ENCODE measurements at regions not wholly inside any gene's neighbourhood (a gene's known extent, or its start where the extent isn't known, plus 50 kb on each side); places are given as distances from the start of the nearest gene placed in this dataset.
A peak's percentile ranks its signal among the peaks of the same experiment; 100 is the strongest.

- H3K9me2 ChIP-seq (ENCODE audit: insufficient read depth), result no peaks in the 10 kb centered on the region
- peaks cover 8% of the 10 kb centered on the region; the same call in 1 of the 2 replicates for H3K4me1 ChIP-seq (ENCODE audit: insufficient read depth)
- Mint-ChIP-seq H3K36me3 (ENCODE audit: low read depth) (0 out of 3 replicates have a peak, but pooled peaks cover 2% of the 10 kb centered on the region), H3K9me3 (no peaks in the 10 kb centered on the region; the same call in 2 of the 3 replicates), H3K27me3 (ENCODE audit: insufficient read depth, low read depth, poor library complexity) (peaks cover 31% of the 10 kb centered on the region), H3K4me3 (peak overlapping the region; percentile 61), H3K4me1 (peaks cover 51% of the 10 kb centered on the region), H3K27ac (no peak overlapping the region)
- no peaks in the 10 kb centered on the region for H3K36me3 ChIP-seq (ENCODE audit: insufficient read depth)
- DNase-seq (ENCODE audit: low spot score) (peak; percentile 61), ATAC-seq (peak; percentile 20)
- peak overlapping the region; percentile 71; the same call in 1 of the 2 replicates for H3K4me2 ChIP-seq
- no peak for TF ChIP-seq STAT1 (IDR thresholded peaks at IDR 0.05; ENCODE audit: unreplicated experiment)
- peak in 1 of 2 experiments; percentile 25; a peak in 2 of 4 replicates for TF ChIP-seq CTCF (conservative IDR thresholded peaks at IDR 0.05; ENCODE audit: low read depth in 2 of 2)
- H2AFZ ChIP-seq, result no peak overlapping the region
- peaks cover 22% of the 10 kb centered on the region; the same call in 1 of the 2 replicates for H3K27me3 ChIP-seq (ENCODE audit: insufficient read depth)
- H3K27ac ChIP-seq (ENCODE audit: low read depth), result no peak overlapping the region
- H3F3A ChIP-seq (replicated peaks; ENCODE audit: low read depth), result no peaks in the 10 kb centered on the region
- H3K79me2 ChIP-seq (replicated peaks; ENCODE audit: insufficient read depth), result peaks cover 12% of the 10 kb centered on the region
- no peaks in the 10 kb centered on the region for H4K20me1 ChIP-seq (replicated peaks; ENCODE audit: insufficient read depth)
- H3K4me3 ChIP-seq, result peak overlapping the region; percentile 41; the same call in 1 of the 2 replicates
These were observed 1338.8 kb downstream of the BRD1 start for GRCh38 chr22:48488611-48489511.

DNA sequence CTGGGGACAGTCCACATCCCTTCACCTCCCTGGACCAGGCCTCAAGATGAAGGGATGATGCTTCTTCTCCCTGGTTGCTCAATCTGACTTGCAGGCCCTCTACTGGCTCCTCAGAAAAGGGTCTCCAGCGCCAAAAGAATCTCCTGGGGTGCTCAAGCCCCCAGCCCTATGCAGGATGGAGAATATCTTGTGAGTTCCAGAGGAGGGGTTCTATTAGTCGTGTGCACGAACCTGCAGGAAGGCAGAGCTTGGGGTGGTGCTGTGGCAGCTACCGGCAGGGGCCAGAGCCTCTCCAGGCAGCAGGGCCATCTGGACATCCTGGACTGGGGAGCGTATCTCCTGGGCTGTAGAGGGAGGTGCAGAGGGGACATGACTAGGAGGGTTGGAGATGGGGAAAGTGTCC lies 1339.5 kb downstream of the BRD1 start:
- Mint-ChIP-seq H3K27me3 (ENCODE audit: insufficient read depth, low read depth, poor library complexity) (peaks cover 31% of the 10 kb centered on the region), H3K4me3 (peak overlapping the region; percentile 61)

More for the DNA sequence above, 1339.5 kb downstream of the BRD1 start:
- Histone ChIP-seq H3K79me2 (replicated peaks; ENCODE audit: insufficient read depth) (peaks cover 6% of the 10 kb centered on the region), H3K4me3 (no peak overlapping the region), H2AFZ (no peak overlapping the region), H3K27ac (ENCODE audit: low read depth) (no peak overlapping the region), H3K9me2 (ENCODE audit: insufficient read depth) (no peaks in the 10 kb centered on the region), H4K20me1 (replicated peaks; ENCODE audit: insufficient read depth) (no peaks in the 10 kb centered on the region), H3K4me1 (ENCODE audit: insufficient read depth) (peaks cover 8% of the 10 kb centered on the region), H3K27me3 (ENCODE audit: insufficient read depth) (peaks cover 22% of the 10 kb centered on the region; the same call in 1 of the 2 replicates), H3K36me3 (ENCODE audit: insufficient read depth) (no peaks in the 10 kb centered on the region), H3F3A (replicated peaks; ENCODE audit: low read depth) (no peaks in the 10 kb centered on the region), H3K4me2 (no peak overlapping the region)
- no peaks in the 10 kb centered on the region; the same call in 2 of the 3 replicates for H3K9me3 Mint-ChIP-seq
- H3K27ac Mint-ChIP-seq, result no peak overlapping the region
- ATAC-seq, result no peak
- no peak for DNase-seq (ENCODE audit: low spot score)
- 0 out of 3 replicates have a peak, but pooled peaks cover 2% of the 10 kb centered on the region for H3K36me3 Mint-ChIP-seq (ENCODE audit: low read depth)
- H3K4me1 Mint-ChIP-seq, result peaks cover 54% of the 10 kb centered on the region
- TF ChIP-seq, protein P1, sequence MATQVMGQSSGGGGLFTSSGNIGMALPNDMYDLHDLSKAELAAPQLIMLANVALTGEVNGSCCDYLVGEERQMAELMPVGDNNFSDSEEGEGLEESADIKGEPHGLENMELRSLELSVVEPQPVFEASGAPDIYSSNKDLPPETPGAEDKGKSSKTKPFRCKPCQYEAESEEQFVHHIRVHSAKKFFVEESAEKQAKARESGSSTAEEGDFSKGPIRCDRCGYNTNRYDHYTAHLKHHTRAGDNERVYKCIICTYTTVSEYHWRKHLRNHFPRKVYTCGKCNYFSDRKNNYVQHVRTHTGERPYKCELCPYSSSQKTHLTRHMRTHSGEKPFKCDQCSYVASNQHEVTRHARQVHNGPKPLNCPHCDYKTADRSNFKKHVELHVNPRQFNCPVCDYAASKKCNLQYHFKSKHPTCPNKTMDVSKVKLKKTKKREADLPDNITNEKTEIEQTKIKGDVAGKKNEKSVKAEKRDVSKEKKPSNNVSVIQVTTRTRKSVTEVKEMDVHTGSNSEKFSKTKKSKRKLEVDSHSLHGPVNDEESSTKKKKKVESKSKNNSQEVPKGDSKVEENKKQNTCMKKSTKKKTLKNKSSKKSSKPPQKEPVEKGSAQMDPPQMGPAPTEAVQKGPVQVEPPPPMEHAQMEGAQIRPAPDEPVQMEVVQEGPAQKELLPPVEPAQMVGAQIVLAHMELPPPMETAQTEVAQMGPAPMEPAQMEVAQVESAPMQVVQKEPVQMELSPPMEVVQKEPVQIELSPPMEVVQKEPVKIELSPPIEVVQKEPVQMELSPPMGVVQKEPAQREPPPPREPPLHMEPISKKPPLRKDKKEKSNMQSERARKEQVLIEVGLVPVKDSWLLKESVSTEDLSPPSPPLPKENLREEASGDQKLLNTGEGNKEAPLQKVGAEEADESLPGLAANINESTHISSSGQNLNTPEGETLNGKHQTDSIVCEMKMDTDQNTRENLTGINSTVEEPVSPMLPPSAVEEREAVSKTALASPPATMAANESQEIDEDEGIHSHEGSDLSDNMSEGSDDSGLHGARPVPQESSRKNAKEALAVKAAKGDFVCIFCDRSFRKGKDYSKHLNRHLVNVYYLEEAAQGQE (IDR thresholded peaks at IDR 0.05; ENCODE audit: unreplicated experiment), result no peak
- peak in 1 of 2 experiments; percentile 20; a peak in 1 of 4 replicates for TF ChIP-seq CTCF (conservative IDR thresholded peaks at IDR 0.05; ENCODE audit: low read depth in 2 of 2)

Data from GM23338 (cell line).